Smooth muscle cell (in vitro differentiated cells): ENCODE measurements at regions not wholly inside any gene's neighbourhood (a gene's known extent, or its start where the extent isn't known, plus 50 kb on each side); places are given as distances from the start of the nearest gene placed in this dataset.

ENCODE experiments used
- DNase-seq: peaks from one replicate; lab custom pipeline; 2025; ENCODE audit not compliant: unreplicated experiment; lab: John Stamatoyannopoulos, UW
- H2AFZ ChIP-seq: fragments of 200-600 bp; sonication (generic); 2 replicates; pipeline ENCODE4 v1.6.0; 2016; ENCODE audit warnings: antibody characterized with exemption, low read depth, mild to moderate bottlenecking
- H3F3A ChIP-seq: fragments of 200-600 bp; sonication (generic); 2 replicates; pipeline ENCODE4 v1.6.0; 2017; ENCODE audit warnings: antibody characterized with exemption, low read depth
- H3K27ac ChIP-seq: fragments of 200-600 bp; sonication (generic); 2 replicates; pipeline ENCODE4 v1.5.1; 2016; ENCODE audit warnings: low read depth, mild to moderate bottlenecking
- H3K27me3 ChIP-seq: fragments of 200-600 bp; sonication (generic); 2 replicates; pipeline ENCODE4 v1.6.1; 2016; ENCODE audit warnings: low read depth, mild to moderate bottlenecking
- H3K36me3 ChIP-seq: fragments of 200-600 bp; sonication (generic); 2 replicates; pipeline ENCODE4 v1.5.1; 2016; ENCODE audit warnings: low read depth
- H3K4me1 ChIP-seq: fragments of 200-600 bp; sonication (generic); 2 replicates; pipeline ENCODE4 v1.5.1; 2016; ENCODE audit warnings: low read depth
- H3K4me2 ChIP-seq: fragments of 200-600 bp; sonication (generic); 2 replicates; pipeline ENCODE4 v1.6.0; 2016; ENCODE audit warnings: mild to moderate bottlenecking
- H3K4me3 ChIP-seq: fragments of 200-600 bp; sonication (generic); 2 replicates; pipeline ENCODE4 v1.5.1; 2016; ENCODE audit warnings: mild to moderate bottlenecking
- H3K79me2 ChIP-seq: fragments of 200-600 bp; sonication (generic); 2 replicates; pipeline ENCODE4 v1.6.0; 2016; ENCODE audit warnings: low read depth, mild to moderate bottlenecking
- H3K9ac ChIP-seq: fragments of 200-600 bp; sonication (generic); 2 replicates; pipeline ENCODE4 v1.6.0; 2016; ENCODE audit warnings: low read depth
- H3K9me3 ChIP-seq: fragments of 200-600 bp; sonication (generic); replicated peaks from 2 replicates; pipeline ENCODE4 v1.5.1; 2016; ENCODE audit warnings: low read depth
- H4K20me1 ChIP-seq: fragments of 200-600 bp; sonication (generic); 2 replicates; pipeline ENCODE4 v1.6.0; 2016; ENCODE audit warnings: low read depth
- WGBS: methylation state at CpG from one replicate; pipeline ENCODE4 v1.1.7; 2016; ENCODE audit warnings: low lambda C conversion rate; 5-methylcytosine and 5-hydroxymethylcytosine counted together
- TF ChIP-seq, protein P1 (sequence below): fragments of 200-600 bp; sonication (generic); IDR thresholded peaks from 2 replicates; pipeline ENCODE4 v1.5.1; 2017; ENCODE audit warnings: borderline replicate concordance, mild to moderate bottlenecking, antibody characterized with exemption; ENCODE audit not compliant: insufficient read depth, poor library complexity, severe bottlenecking

DNA sequence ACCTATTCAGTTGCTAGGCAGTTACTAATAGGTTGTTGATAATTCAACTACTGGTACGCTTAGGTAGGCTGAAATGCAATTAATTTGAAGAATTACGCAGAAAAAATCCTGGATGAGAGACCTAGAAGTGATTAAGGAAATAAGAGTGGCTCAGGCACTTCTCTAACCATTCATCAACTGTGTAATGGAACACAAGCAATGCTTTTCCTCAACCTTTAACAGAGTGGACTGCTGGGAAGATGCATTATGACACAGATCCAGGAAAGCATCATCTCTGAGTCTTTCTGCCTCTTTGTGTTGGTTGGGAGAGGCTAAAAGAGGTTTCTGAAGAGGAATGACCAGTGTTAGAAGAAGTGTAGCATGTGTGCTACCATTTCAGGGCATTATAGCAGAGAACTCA lies 992.2 kb downstream of the TSN start:
- TF ChIP-seq, protein P1, sequence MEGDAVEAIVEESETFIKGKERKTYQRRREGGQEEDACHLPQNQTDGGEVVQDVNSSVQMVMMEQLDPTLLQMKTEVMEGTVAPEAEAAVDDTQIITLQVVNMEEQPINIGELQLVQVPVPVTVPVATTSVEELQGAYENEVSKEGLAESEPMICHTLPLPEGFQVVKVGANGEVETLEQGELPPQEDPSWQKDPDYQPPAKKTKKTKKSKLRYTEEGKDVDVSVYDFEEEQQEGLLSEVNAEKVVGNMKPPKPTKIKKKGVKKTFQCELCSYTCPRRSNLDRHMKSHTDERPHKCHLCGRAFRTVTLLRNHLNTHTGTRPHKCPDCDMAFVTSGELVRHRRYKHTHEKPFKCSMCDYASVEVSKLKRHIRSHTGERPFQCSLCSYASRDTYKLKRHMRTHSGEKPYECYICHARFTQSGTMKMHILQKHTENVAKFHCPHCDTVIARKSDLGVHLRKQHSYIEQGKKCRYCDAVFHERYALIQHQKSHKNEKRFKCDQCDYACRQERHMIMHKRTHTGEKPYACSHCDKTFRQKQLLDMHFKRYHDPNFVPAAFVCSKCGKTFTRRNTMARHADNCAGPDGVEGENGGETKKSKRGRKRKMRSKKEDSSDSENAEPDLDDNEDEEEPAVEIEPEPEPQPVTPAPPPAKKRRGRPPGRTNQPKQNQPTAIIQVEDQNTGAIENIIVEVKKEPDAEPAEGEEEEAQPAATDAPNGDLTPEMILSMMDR: no peak
- no peak overlapping the region for H3K27ac ChIP-seq
- no peaks in the 10 kb centered on the region for H3K36me3 ChIP-seq
- 94% methylated on average over 2 of the region's 2 CpGs for WGBS
- no peak overlapping the region for H3K4me2 ChIP-seq
- H3K27me3 ChIP-seq: no peaks in the 10 kb centered on the region
- no peaks in the 10 kb centered on the region for H3K9me3 ChIP-seq
- H3K79me2 ChIP-seq: no peaks in the 10 kb centered on the region
- H3K4me1 ChIP-seq: peaks cover 11% of the 10 kb centered on the region
- H3F3A ChIP-seq: no peaks in the 10 kb centered on the region
- no peak overlapping the region for H3K9ac ChIP-seq
- no peak overlapping the region for H2AFZ ChIP-seq
- H3K4me3 ChIP-seq: no peak overlapping the region
- H4K20me1 ChIP-seq: no peaks in the 10 kb centered on the region
- DNase-seq: no peak

DNA sequence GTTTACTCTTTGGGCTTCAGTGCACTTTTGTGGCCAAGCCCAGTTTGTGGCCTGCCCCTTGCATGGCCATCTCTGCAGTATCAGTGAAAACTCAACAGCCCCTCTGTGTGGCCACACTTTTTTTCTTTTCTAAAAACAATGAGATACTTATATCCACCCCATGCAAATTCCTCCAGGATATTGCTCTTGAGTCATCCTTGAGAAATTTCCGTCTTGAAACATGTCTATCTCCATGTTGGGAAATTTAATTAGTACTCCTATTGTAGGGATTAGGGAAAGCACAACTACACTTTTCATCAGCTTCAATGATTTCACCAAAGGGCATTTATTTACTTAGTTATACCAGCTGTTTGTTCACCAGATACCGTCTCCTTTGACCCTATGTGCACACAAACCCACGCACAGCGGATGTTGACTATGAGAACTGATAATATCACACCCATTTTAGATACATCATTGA lies 993.1 kb downstream of the TSN start:
- 15% methylated on average over 4 of the region's 4 CpGs for WGBS
- no peaks in the 10 kb centered on the region for H3K36me3 ChIP-seq
- H3K4me2 ChIP-seq: peak overlapping the region; percentile 7
- TF ChIP-seq, protein P1: no peak
- no peaks in the 10 kb centered on the region for H4K20me1 ChIP-seq
- no peak for DNase-seq
- H3K27ac ChIP-seq: peak overlapping the region; percentile 21
- no peaks in the 10 kb centered on the region for H3K27me3 ChIP-seq
- H3F3A ChIP-seq: no peaks in the 10 kb centered on the region
- H2AFZ ChIP-seq: peak overlapping the region; percentile 1
- H3K4me3 ChIP-seq: no peak overlapping the region
- H3K4me1 ChIP-seq: peaks cover 19% of the 10 kb centered on the region
- H3K9me3 ChIP-seq: no peaks in the 10 kb centered on the region
- H3K79me2 ChIP-seq: no peaks in the 10 kb centered on the region
- no peak overlapping the region for H3K9ac ChIP-seq

DNA sequence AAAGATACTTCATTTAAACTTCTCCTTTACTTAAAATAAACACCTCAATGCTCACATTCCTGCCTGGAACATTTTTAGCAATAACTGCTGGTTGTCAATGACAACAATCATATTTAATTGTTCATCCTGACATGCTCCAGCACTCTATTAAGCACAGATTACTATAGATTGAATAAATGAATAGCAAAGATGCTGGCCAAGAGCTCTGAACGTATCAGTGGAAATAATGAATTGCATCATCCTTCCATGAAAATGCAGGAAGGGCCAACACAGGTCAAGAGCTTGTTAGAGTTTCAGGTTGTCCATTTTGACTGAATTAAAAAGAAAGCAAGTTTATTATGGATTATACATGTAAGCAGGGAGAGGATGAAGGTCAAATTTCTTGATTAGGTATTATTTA lies 994.0 kb downstream of the TSN start:
- no peak for DNase-seq
- H3K36me3 ChIP-seq: no peaks in the 10 kb centered on the region
- H3K79me2 ChIP-seq: no peaks in the 10 kb centered on the region
- 49% methylated on average over 1 of the region's 1 CpG for WGBS
- H3F3A ChIP-seq: no peaks in the 10 kb centered on the region
- H3K9ac ChIP-seq: no peak overlapping the region
- H2AFZ ChIP-seq: peak overlapping the region; percentile 1
- no peak overlapping the region for H3K4me3 ChIP-seq
- no peaks in the 10 kb centered on the region for H3K9me3 ChIP-seq
- no peaks in the 10 kb centered on the region for H3K27me3 ChIP-seq
- no peaks in the 10 kb centered on the region for H4K20me1 ChIP-seq
- TF ChIP-seq, protein P1: no peak
- peak overlapping the region; percentile 21 for H3K27ac ChIP-seq
- no peak overlapping the region for H3K4me2 ChIP-seq
- peaks cover 20% of the 10 kb centered on the region for H3K4me1 ChIP-seq

DNA sequence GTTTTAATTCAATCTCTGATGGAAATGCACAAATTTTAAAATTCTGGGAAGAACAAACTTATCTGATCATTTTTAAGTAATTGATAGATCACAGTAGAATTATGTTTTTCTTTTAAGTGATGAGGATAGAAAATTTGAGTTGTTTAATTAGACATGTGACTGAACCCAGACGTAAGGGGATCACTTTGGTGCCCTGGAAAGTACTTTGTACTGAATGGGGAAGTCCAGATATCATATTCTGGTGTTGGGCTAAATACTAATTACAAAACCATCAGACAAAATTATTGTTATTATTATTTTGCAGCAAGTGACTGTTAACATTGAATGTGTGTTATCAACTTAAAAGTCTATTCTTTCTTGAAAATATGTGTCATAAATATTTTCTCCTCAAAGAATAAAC lies 994.6 kb downstream of the TSN start:
- TF ChIP-seq, protein P1: no peak
- H3F3A ChIP-seq: no peaks in the 10 kb centered on the region
- H3K36me3 ChIP-seq: no peaks in the 10 kb centered on the region
- no peak overlapping the region for H3K4me3 ChIP-seq
- no peaks in the 10 kb centered on the region for H3K27me3 ChIP-seq
- DNase-seq: no peak
- H4K20me1 ChIP-seq: no peaks in the 10 kb centered on the region
- no peak overlapping the region for H3K4me2 ChIP-seq
- H3K4me1 ChIP-seq: peaks cover 20% of the 10 kb centered on the region
- no peak overlapping the region for H2AFZ ChIP-seq
- no peaks in the 10 kb centered on the region for H3K79me2 ChIP-seq
- no peak overlapping the region for H3K9ac ChIP-seq
- H3K9me3 ChIP-seq: no peaks in the 10 kb centered on the region
- no peak overlapping the region for H3K27ac ChIP-seq
- 93% methylated on average over 1 of the region's 1 CpG for WGBS
